ENCODE measurements at regions not wholly inside any gene's neighbourhood (a gene's known extent, or its start where the extent isn't known, plus 50 kb on each side); places are given as distances from the start of the nearest gene placed in this dataset.

DNA sequence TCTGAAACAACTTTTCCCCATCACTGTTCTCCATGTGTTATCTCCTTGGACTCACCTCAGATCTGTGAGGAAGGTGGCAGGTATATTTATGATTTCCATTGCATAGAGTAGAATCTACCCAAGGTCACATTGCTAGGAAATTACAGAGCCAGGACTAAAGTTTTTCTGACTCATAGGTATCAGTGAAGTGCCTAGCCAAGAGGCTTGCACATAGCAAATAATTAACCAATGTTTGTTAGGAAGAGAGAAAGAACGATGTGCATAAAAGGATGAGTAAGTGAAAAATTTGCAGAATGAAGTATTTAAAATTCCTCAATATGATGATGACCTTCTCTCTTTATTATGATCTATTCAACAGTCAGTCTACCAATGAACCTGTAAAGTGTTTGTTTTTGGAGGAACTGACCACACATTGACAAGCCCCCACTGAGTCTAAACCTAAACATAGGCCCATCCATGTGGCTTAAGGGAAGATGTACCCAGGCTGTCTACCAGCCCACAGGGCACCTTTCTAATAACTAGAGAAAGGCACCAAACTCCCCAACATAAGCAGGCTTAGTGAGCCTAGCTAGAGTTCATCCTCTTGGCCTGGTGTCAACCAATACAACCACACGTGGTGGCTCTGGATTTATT, 252.9 kb upstream of the ZMIZ1 start:
- Mint-ChIP-seq H3K27me3 (peaks cover 3% of the 10 kb centered on the region), H3K27ac (no peak overlapping the region), H3K9me3 (no peaks in the 10 kb centered on the region), H3K4me1 (no peaks in the 10 kb centered on the region), H3K4me3 (no peak overlapping the region), H3K36me3 (ENCODE audit: low read depth) (no peaks in the 10 kb centered on the region)
- intact Hi-C loops (cut with micrococcal nuclease) = no loop called here
- no peak for DNase-seq

DNA sequence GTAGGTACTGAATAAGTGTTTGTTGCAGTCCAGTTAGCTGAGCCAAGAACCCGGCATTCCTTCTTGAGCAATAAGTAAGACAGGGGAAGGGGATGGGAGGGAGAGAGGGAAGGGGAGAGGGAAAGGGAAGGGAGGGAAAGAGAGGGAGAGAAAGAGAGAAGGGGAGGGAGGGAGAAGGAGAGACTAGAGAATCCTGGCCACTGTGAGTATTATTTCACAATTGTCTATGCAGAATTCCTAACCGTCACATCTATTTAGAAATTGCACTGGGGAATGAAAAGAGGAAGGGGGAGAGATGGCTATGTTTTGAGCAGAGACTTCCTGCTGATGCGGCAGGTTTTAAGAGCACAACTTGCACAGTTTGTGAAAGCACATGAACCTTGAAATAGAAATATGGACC, 251.4 kb upstream of the ZMIZ1 start:
- Mint-ChIP-seq H3K4me1 (no peaks in the 10 kb centered on the region), H3K36me3 (ENCODE audit: low read depth) (no peaks in the 10 kb centered on the region), H3K27me3 (peaks cover 3% of the 10 kb centered on the region), H3K9me3 (no peaks in the 10 kb centered on the region), H3K4me3 (no peak overlapping the region), H3K27ac (no peak overlapping the region)
- intact Hi-C loops (cut with micrococcal nuclease) = no loop called here
- DNase-seq = no peak

DNA sequence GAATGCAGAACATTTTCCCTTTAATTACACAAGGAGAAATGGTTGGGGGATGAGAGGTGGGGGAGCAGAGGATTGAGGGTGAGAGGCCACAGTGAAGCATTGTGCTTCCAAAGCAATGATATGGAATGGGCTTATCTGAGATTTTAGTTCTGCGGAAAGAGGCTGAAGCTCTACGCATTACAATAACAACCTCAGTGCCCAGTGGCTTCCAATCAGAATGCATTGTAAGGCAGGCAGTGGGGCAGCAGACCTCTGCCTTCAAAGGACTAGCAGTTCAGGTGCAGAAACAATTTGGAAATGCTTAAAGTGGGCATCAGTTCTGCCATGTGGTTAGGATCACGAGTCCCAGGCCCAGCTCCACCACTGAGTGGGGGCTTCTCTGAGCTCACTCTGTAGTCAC, 251.0 kb upstream of the ZMIZ1 start:
- Mint-ChIP-seq H3K27ac (no peak overlapping the region), H3K36me3 (ENCODE audit: low read depth) (no peaks in the 10 kb centered on the region), H3K4me1 (no peaks in the 10 kb centered on the region), H3K4me3 (no peak overlapping the region), H3K9me3 (no peaks in the 10 kb centered on the region), H3K27me3 (peaks cover 3% of the 10 kb centered on the region)
- intact Hi-C loops (cut with micrococcal nuclease) = no loop called here
- DNase-seq = no peak

- Mint-ChIP-seq H3K27me3 (peaks cover 3% of the 10 kb centered on the region), H3K4me3 (no peak overlapping the region), H3K27ac (no peak overlapping the region), H3K9me3 (no peaks in the 10 kb centered on the region), H3K36me3 (ENCODE audit: low read depth) (no peaks in the 10 kb centered on the region), H3K4me1 (no peaks in the 10 kb centered on the region)
- intact Hi-C loops (cut with micrococcal nuclease) = no loop called here
- no peak for DNase-seq
These were observed 249.3 kb upstream of the ZMIZ1 start for GRCh38 chr10:78819361-78820006.

GRCh38 chr10:78820007-78820362, 248.8 kb upstream of the ZMIZ1 start:
- intact Hi-C loops (cut with micrococcal nuclease) = no loop called here
- H3K27me3 Mint-ChIP-seq = peaks cover 3% of the 10 kb centered on the region
- no peaks in the 10 kb centered on the region for H3K9me3 Mint-ChIP-seq
- H3K27ac Mint-ChIP-seq = no peak overlapping the region
- no peak overlapping the region for H3K4me3 Mint-ChIP-seq
- H3K36me3 Mint-ChIP-seq (ENCODE audit: low read depth) = no peaks in the 10 kb centered on the region
- DNase-seq = no peak
- no peaks in the 10 kb centered on the region for H3K4me1 Mint-ChIP-seq

DNA sequence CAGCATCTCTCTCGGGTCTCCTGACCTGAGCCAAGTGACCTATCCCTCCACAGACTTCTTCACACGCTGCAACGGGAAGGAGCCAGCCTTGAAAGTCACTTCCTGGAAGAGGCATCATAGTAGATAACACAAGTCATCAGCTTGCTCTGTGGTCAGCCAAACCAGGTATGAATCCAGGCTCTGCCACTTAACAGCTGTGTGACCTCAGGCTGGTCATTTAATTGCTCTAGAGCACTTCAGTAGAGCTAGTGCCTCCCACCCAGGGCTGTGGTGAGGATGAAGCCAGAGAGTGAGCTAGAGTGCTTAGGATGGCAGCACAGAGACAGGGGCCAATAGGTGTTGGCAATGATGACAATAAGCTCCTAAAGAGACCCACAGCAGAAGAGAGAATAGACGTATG, 247.7 kb upstream of the ZMIZ1 start:
- intact Hi-C loops (cut with micrococcal nuclease) = no loop called here
- Mint-ChIP-seq H3K9me3 (no peaks in the 10 kb centered on the region), H3K36me3 (ENCODE audit: low read depth) (no peaks in the 10 kb centered on the region), H3K4me3 (no peak overlapping the region), H3K27ac (no peak overlapping the region), H3K27me3 (peaks cover 3% of the 10 kb centered on the region), H3K4me1 (no peaks in the 10 kb centered on the region)
- DNase-seq = no peak

GRCh38 chr10:78828647-78829539, 239.9 kb upstream of the ZMIZ1 start:
- DNase-seq = no peak
- Mint-ChIP-seq H3K9me3 (no peaks in the 10 kb centered on the region), H3K27me3 (peaks cover 8% of the 10 kb centered on the region), H3K4me3 (no peak overlapping the region), H3K36me3 (ENCODE audit: low read depth) (no peaks in the 10 kb centered on the region), H3K27ac (no peak overlapping the region), H3K4me1 (no peaks in the 10 kb centered on the region)
- intact Hi-C loops (cut with micrococcal nuclease) = no loop called here

GRCh38 chr10:78829565-78829964, 239.2 kb upstream of the ZMIZ1 start:
- no peaks in the 10 kb centered on the region for H3K9me3 Mint-ChIP-seq
- no peaks in the 10 kb centered on the region for H3K36me3 Mint-ChIP-seq (ENCODE audit: low read depth)
- no peak for DNase-seq
- no peak overlapping the region for H3K4me3 Mint-ChIP-seq
- peaks cover 8% of the 10 kb centered on the region for H3K27me3 Mint-ChIP-seq
- H3K27ac Mint-ChIP-seq = no peak overlapping the region
- H3K4me1 Mint-ChIP-seq = no peaks in the 10 kb centered on the region
- intact Hi-C loops (cut with micrococcal nuclease) = no loop called here

DNA sequence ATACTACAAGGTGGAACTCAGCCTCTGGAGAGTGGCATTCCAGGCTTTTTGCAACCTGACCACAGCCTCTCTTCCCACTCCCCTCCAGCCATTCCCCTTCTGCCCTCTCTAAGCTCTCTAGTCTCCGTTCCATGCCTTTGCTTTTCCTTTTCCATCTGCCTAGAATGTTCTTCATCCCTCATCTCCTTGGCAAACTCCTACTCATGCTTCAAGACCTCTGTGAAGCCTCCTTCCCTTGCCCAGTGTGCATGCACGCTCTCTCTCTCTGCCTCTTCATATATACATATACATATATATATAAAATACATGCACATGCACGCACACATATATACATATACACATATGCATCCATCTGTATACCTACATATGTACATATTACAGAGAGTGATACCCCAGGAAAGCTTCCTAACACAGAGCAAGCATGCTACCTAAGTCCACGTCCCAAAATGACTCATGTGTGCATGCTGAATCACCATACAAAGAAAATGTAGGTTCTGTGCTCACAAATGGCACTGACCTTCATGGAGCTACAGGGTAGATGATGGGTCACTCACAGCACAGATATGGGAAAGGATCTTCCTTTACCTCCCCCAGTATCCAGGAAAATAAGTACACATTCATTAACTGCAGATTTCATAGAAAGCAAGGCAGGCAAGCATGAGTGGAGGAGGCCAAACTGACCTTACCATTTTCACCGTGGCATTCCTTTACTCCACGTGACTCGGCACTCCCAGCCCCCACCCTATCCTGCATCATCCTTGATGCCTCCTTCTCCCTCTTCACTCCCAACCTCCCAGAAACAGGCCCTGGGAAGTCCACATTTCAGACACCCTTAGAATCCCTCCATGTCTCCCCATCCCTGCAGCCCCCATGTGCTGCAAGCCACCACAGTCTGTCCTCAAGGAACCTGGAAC, 238.4 kb upstream of the ZMIZ1 start:
- H3K4me1 Mint-ChIP-seq = no peaks in the 10 kb centered on the region
- no peaks in the 10 kb centered on the region for H3K36me3 Mint-ChIP-seq (ENCODE audit: low read depth)
- no peak overlapping the region for H3K27ac Mint-ChIP-seq
- H3K4me3 Mint-ChIP-seq = no peak overlapping the region
- intact Hi-C loops (cut with micrococcal nuclease) = no loop called here
- H3K27me3 Mint-ChIP-seq = peaks cover 9% of the 10 kb centered on the region
- no peaks in the 10 kb centered on the region for H3K9me3 Mint-ChIP-seq
- no peak for DNase-seq

DNA sequence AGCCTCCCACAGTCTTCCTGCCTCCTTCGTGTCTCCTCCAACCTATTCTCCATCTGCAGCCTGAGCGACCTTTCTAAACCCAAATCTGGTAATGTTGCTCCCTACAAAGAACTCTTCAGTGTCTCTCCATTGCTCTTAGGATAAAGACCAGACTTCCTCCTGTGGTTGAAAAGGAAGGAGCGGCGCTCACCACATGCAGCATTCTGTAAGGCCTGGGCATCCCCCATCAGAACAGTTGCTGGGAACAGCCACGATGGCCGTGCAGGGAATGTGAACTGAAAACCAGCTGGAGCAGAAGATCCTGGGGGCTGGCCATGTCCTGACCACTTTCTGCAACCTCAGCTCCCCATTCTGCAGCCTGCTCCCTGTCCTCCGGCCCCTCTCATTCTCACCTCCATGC, 237.8 kb upstream of the ZMIZ1 start:
- Mint-ChIP-seq H3K36me3 (ENCODE audit: low read depth) (no peaks in the 10 kb centered on the region), H3K27ac (no peak overlapping the region)
- intact Hi-C loops (cut with micrococcal nuclease) = no loop called here

GRCh38 chr10:78831461-78831860, 237.3 kb upstream of the ZMIZ1 start:
- Mint-ChIP-seq H3K4me3 (no peak overlapping the region), H3K27ac (no peak overlapping the region), H3K4me1 (no peaks in the 10 kb centered on the region), H3K36me3 (ENCODE audit: low read depth) (no peaks in the 10 kb centered on the region), H3K27me3 (peaks cover 19% of the 10 kb centered on the region), H3K9me3 (no peaks in the 10 kb centered on the region)
- intact Hi-C loops (cut with micrococcal nuclease) = no loop called here
- no peak for DNase-seq

More for the DNA sequence above, 237.8 kb upstream of the ZMIZ1 start:
- DNase-seq = no peak
- no peak overlapping the region for H3K4me3 Mint-ChIP-seq
- peaks cover 15% of the 10 kb centered on the region for H3K27me3 Mint-ChIP-seq
- no peaks in the 10 kb centered on the region for H3K4me1 Mint-ChIP-seq
- H3K9me3 Mint-ChIP-seq = no peaks in the 10 kb centered on the region

- no peak for DNase-seq
- Mint-ChIP-seq H3K9me3 (no peaks in the 10 kb centered on the region), H3K36me3 (ENCODE audit: low read depth) (no peaks in the 10 kb centered on the region), H3K4me3 (no peak overlapping the region), H3K4me1 (no peaks in the 10 kb centered on the region), H3K27me3 (peaks cover 22% of the 10 kb centered on the region), H3K27ac (no peak overlapping the region)
- intact Hi-C loops (cut with micrococcal nuclease) = no loop called here
These were observed 236.5 kb upstream of the ZMIZ1 start for GRCh38 chr10:78832281-78832680.

GRCh38 chr10:78838141-78838657, 230.6 kb upstream of the ZMIZ1 start:
- Mint-ChIP-seq H3K4me1 (no peaks in the 10 kb centered on the region), H3K27ac (no peak overlapping the region), H3K9me3 (no peaks in the 10 kb centered on the region), H3K36me3 (ENCODE audit: low read depth) (no peaks in the 10 kb centered on the region), H3K4me3 (no peak overlapping the region), H3K27me3 (peaks cover 20% of the 10 kb centered on the region)
- no peak for DNase-seq
- intact Hi-C loops (cut with micrococcal nuclease) = no loop called here

Measured in activated CD4-positive, alpha-beta T cell treated with anti-CD3 and anti-CD28 coated beads, Interleukin-2, amount 10 ng/mL, durations not matched to agents 24 days and 14 days (primary cell).